HK-2 (cell line): ENCODE measurements at regions not wholly inside any gene's neighbourhood (a gene's known extent, or its start where the extent isn't known, plus 50 kb on each side); places are given as distances from the start of the nearest gene placed in this dataset.

ENCODE experiments used
- DNase-seq: peaks from one replicate; pipeline ENCODE4 v3.0.0-alpha.2; 2018; ENCODE audit not compliant: unreplicated experiment

GRCh38 chr13:59534806-59535205, 628.9 kb downstream of the DIAPH3 start:
- no peak for DNase-seq

GRCh38 chr13:59537500-59537899, 626.2 kb downstream of the DIAPH3 start:
- no peak for DNase-seq

GRCh38 chr13:59538512-59538911, 625.2 kb downstream of the DIAPH3 start:
- no peak for DNase-seq

- DNase-seq = no peak
Observed at GRCh38 chr13:59542303-59542702, 621.4 kb downstream of the DIAPH3 start.

GRCh38 chr13:59543418-59543817, 620.3 kb downstream of the DIAPH3 start:
- no peak for DNase-seq

GRCh38 chr13:59545007-59545406, 618.7 kb downstream of the DIAPH3 start:
- DNase-seq = no peak

- no peak for DNase-seq
Observed at GRCh38 chr13:59546178-59546577, 617.5 kb downstream of the DIAPH3 start.

GRCh38 chr13:59547950-59548349, 615.8 kb downstream of the DIAPH3 start:
- no peak for DNase-seq

DNA sequence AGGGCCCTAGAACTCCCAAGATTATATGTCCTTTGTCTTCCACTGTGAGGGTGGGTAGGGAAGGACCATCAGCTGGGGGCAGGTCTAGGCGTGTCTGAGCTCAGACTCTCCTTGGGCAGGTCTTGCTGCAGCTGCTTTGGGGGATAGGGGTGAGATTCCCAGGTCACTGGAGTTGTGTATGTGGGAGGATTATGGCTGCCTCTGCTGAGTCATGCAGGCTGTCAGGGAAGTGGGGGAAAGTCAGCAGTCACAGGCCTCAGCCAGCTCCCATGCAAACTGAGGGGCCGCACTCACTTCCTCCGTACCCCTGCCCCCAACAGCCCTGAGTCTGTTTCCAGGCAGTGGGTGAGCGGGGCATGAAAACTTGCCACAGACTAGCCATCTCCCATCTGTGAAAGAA, 600.8 kb downstream of the DIAPH3 start:
- DNase-seq = no peak

DNA sequence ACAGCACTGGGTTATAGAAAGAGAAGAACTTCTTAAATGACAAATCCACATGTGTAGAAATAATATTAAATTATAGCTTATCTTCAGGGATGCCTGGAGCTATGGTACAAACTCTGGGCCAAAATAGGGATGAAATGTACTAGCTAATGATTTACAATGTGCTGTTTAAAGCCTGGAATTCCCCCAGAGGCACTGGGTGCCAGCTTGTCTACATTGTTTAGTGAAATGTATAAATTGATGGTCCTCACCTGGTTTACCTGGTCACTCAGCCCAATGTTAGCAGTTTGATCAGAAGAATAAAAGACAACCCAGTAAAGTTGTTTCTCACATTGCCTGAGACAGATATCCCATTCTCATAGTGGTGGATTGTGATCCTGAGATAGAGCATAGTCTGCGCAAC, 597.2 kb downstream of the DIAPH3 start:
- DNase-seq = no peak

DNA sequence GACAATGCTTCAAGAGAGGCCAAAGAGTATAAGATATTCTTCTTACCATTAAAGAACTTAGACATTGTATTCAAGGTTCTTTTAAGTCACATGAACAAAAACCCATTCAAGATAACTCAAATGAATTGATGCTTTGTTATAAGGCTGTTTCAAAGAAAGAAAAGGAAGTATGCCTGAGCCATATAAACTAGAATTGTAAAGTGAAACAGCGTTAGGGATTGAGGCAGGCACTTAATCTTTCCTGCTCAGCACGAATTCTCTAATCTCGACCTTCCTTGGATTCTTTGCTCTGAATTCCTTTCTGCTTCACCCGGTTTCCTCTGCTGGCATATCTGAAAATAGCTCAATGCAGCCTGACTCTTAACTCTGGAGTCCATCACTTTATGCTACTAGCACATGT, 595.4 kb downstream of the DIAPH3 start:
- no peak for DNase-seq

DNA sequence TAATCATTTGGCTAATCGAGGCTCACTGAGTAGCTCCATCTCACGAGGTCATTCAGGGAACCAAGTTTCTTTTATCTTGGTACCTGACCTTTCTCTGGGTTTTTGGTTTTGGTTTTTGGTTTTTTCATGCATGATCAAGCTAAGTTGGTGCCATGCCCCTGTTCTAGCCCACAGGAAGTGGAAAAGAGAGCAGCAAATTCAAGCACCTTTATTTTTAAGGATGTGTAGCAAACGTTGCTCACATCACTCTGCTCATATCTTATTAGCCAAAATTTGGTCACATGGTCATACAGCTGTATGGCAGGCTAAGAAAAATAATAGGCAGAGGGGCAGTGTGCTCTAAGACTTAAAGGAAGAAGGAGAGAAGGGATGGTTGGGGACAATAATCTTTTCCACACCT, 593.5 kb downstream of the DIAPH3 start:
- DNase-seq = no peak

DNA sequence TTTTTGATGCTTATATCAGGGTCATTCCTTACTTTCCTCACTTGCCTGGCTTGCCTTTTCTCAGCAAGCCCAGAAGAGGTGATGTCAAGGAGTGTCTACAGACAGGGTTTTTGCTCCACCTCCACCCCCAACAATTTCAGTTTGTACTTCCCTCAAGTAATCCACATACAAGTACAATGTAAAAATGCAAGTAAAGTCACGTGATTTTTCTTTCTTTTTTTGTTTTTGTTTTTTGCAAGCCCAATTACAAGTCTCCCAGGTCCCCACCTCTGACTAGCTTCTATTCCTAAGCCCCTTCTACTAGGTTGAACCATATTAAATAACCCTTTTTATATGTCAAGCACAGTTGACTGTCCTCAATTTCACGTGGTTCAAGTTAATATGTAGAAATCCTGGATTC, 579.6 kb downstream of the DIAPH3 start:
- DNase-seq = no peak

GRCh38 chr13:59584761-59585670, 578.7 kb downstream of the DIAPH3 start:
- no peak for DNase-seq

- no peak for DNase-seq
Observed at GRCh38 chr13:59587030-59587429, 576.7 kb downstream of the DIAPH3 start.

DNA sequence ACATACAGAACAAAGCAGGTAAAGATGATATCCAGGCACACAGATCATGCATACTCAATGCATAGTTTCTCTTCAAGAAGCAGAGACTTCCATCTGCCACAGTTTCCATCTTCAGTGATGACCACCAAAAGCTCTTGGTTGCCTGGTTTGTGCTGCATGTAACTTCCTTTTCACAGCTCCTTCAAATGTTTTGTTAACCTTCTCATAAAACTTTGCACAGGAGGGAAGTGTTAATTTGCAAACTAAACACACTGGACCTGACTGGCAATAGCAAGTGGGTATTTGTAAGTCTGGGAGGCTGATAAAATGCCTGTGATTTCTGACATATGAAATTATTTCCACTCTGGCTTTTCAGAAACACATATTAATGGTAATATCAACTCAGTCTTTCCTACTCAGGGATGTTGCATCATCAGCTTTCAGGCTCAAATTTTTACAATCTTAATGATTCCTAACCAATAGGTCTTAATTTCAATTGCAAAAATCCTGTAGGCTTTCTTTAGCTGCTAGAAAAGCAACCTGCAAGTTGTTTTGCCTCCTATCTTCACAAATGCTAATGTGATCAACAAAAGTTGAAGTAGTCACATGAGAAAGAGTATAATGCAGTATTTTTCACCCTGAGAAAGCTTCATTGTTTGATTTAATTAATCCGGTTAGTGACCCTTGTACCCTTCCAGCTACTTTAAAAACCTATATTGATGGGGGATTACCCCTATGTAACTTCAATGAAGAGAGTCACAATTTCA, 575.6 kb downstream of the DIAPH3 start:
- no peak for DNase-seq

DNA sequence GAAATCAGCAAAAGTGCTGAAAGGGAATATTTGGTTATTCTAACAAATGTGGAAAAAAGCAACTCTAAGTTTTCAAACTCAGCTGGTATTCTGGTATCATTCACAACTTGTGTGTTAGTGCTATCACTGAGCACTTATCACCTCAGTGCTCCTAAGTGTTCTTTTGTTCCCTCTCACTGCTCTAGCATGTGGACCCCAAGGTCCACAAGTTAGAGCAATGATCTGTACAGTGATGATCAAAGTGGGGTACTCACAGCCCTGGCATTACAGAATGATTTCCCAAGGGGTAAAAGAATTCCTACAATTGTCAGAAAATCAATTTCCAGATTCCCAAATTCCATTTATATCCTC, 575.0 kb downstream of the DIAPH3 start:
- no peak for DNase-seq

- DNase-seq = no peak
Observed at GRCh38 chr13:59601993-59602392, 561.7 kb downstream of the DIAPH3 start.

- no peak for DNase-seq
Observed at GRCh38 chr13:59603646-59604045, 560.1 kb downstream of the DIAPH3 start.

GRCh38 chr13:59607172-59607571, 556.6 kb downstream of the DIAPH3 start:
- no peak for DNase-seq

GRCh38 chr13:59607780-59608233, 555.9 kb downstream of the DIAPH3 start:
- DNase-seq = no peak

DNA sequence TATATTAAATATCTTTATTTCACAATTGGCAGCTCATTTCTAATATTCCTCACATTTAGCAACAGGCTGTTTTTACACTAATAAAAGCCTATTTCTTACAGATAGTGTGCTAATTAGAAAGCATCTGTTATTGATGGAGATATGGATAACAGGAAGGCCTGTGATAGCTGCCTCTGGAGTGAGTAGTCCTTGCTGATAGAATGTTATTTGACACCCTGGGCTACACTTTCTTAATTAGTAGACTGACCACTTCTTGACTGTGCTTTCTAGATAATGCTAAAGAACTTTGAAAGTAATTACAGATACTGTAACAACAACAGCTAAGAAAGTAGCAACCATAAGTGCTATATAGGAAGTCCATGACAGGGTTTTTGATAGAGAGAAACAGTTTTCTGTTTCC, 554.3 kb downstream of the DIAPH3 start:
- DNase-seq = no peak
